HG03565 (cell line): ENCODE measurements at regions not wholly inside any gene's neighbourhood (a gene's known extent, or its start where the extent isn't known, plus 50 kb on each side); places are given as distances from the start of the nearest gene placed in this dataset.
"Not testable (repeated sequence)": the region's sequence is repeated elsewhere in the genome, so short reads cannot be mapped to it uniquely, and the experiment has no call there.

Experiments used
- ATAC-seq: cut with Tn5 transposase; IDR thresholded peaks from one replicate; pipeline ENCODE4 v1.9.1; 2021; ENCODE audit warnings: mild to moderate bottlenecking, moderate library complexity; ENCODE audit not compliant: unreplicated experiment

DNA sequence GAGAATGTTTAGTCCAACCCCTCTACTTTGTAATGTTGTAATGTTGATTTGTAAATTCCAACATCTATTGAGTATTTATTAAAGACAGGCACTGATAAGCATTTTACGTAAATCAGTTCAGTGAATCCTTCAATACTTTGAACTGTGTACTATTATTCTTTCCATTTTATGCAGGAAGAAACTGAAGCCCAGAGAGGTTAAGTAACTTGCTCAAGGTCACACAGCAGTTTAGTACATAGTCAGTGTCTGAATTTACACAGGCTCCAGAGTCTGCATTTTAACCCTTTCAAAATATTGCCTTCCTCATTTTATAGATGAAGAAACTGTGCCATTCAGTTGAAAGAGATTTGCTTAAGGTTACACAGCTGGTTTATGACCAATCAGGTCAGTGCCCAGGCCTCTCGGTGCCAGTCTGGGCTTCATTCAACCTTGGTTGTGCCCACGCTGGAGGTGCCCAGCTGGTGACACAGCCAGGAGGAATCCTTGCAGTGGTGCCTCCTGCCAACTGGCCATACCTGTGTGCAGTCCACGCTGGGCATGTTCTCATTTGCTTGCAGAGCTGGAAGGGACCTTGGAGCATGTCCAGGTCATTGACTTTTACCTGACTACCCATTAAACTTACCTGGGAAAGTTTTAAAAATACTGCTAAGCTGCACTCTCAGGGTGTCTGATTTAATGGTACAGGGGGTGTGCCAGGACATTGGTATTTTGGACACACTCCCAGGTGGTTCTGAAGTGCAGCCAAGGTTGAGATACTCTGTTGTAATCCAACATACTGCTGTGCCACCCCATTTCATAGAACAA is 74.3 kb upstream of the CYRIA start:
- ATAC-seq: no peak

DNA sequence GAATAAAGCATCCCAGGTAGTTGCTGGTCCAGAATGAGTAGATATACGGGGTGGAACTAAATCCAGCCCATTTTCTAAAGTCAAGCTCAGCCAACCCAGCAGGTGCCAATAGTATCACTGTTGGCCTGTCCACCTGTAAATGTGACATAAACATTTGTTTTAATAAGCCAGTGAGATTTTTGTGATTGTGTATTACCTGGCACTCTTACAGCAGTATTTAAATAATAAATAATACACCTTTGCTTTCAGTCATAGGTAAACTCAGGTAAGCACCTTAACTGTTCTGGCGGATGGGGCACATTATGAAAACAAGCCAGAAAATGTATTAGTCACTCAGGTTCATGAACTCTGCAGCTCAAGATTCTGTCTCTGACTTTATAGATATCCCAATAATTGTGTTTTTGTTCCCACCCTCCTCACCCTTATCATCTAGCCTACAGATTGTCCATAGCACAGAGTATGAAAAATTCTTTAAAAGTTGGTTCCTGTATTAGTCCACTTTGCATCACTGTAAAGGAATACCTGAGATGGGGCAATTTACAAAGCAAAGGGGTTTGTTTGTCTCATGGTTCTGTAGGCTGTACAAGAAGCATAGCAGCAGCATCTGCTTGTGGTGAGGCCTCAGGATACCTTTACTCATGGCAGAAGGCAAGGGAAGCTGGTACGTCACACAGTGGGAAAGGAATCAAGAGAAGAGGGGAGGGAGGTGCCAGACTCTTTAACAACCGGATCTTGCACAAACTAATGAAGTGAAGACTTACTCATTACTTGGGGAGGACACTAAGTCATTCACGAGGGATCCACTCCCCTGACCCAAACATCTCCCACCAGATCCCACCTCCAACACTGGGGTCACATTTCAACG is 73.0 kb upstream of the CYRIA start:
- no peak for ATAC-seq

DNA sequence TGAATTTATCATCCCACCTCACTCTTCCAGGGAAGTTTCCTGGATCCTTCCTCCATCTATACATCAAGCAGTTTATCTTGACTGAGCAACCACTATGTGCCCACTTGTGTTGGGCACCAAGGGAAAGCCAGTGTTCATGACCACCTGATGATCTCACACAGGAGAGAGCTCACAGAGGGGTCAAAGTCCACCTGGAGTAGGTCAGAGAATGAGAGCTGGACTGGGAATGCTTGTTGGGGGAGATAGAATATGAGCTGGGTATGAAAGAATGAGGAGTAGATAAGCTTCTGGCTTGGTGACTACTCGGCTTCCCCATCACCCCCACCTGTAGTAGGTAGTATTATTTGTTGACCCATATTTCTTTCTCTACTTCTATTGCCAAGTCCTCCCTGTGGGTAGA is 72.2 kb upstream of the CYRIA start:
- ATAC-seq: no peak

DNA sequence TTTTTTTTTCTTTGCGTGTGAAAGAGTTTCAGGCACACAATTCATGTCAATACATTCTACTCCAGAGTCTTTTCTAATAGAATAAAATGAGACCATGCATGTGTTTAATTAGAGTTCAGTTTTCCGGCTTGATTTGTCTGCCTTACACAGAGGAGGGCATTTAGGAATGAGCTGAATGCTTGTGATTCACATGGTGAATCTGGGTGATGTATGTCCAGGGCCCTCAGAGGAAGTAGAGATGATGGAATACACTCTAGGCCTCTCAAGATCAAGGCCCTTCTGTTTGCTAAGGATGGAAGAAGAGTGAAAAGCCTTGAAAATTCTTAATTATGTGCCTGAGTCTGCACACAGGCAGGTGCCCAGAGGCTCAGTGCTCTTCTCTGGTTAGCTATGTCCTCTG is 71.0 kb upstream of the CYRIA start:
- ATAC-seq: no peak

DNA sequence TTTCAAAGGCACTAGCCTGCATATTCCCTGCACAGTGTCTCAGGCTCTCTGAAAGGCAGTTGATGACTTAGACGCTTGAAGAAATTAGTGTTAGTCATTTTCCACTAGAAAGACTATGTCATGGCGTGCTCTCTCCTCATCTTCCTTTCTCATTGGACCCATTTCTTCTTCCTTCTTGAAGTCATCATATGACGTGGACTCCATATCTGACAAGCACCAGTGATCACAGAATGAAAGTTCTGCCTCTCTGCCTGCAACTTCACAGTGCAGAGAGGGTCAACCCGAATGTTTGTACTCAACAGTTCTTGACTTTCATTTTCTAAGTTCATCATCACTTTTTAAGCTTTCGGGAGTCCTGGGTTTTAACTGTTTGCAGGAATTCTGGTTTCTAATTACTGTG is 63.7 kb upstream of the CYRIA start:
- ATAC-seq: peak; percentile 61

DNA sequence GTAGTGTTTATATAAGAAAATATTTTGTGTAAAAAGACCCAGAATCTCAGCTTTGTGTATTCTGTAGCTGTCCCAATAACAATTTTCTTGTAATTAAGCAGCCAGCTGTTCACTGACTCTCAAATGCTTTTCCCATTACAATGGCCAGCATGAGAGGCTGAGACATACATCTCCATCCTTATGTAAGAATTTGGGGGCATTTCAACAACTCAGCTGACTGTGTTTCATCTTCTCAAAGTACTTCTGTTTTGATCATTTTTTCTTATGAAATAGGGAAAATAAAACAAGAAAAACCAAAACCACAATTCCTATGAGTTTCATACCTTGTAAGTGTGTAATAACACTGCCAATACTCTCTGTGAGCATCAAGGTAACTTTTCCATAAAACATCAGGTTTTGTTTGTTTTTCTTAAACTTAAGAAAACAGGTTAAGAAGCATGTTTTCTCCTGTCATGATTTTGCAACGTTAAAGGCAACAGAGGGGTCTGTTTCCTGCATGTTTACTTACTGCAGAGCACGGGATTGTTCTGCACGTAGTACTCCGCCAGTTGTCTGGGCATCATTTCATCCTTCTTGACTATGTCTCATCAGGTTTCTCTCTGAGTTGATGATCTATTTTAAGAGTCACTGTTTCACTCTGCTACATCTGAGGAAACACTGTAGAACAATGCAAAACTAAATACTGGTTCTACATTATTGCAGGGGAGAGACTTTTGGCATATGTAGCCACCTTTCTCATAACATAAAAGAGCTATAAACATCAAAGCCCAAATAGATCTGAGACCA is 62.9 kb upstream of the CYRIA start:
- ATAC-seq: peak; percentile 76

DNA sequence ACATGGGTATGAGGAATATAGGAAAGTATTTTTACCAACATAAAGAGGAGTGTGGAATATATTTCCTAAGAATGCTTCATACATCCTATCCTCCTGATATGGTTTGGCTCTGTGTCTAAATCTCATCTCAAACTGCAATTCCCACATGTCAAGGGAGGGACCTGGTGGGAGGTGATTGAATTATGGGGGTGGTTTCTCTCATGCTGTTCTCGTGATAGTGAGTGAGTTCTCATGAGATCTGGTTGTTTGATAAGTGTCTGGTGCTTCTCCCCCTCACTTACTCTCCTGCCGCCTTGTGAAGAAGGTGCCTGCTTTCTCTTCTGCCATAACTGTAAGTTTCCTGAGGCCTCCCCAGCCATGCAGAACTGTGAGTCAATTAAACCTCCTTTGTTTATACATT is 62.2 kb upstream of the CYRIA start:
- not testable (repeated sequence) for ATAC-seq

DNA sequence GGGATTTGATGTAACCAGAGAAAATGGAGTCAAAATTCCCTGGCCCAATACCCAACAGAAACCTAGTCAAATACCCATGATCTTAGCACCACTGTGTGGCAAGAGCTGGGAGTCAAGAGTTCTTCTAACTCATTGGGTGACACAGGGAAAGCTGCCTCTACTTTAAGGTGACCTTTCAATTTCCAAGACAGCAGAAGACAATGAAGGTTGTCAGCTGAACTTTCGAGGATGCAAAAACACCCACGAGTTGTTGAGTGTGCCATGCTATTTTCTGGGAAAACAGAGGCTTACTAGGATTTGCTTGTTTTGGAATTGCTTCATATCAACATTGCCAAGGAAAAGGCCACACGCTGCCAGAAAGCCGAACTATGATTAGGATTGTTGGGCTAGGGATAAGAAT is 61.6 kb upstream of the CYRIA start:
- no peak for ATAC-seq

DNA sequence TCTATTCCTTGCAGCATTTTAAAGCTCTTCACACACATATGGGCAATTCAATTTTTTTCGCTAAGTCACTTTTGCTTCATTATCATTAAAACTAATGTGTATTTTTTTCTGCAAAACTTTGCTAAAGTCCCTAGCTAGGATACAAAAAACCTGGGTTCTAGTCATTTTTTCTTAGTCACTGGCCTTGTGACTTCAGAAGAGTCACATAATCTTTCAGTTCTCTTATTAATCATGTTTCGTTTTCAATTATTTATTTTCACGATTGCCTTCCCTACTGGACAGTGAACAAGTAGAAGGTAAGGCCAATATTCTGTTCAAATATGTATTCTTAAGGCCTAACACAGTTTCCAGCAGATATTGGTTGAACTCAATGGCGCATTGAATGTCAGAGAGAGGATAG is 60.9 kb upstream of the CYRIA start:
- no peak for ATAC-seq

DNA sequence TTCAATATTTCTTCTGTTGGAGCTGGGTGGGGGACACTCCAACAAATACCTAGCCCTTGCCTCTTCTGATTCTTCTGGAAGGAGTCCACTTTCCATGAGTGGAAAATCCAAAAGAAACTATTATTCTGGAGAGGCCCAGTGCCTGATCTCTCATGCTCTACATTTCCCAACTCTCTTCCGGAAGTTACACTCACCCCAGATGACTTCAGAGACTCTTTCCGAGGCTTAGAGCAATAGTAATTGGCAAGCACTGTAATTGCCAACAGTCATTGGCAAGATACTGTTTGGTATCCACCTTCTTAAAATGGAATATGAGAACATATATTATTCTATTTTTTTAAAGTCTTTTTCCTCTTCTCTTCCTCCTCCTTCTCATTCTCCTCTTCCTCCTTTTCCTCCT is 60.5 kb upstream of the CYRIA start:
- no peak for ATAC-seq

DNA sequence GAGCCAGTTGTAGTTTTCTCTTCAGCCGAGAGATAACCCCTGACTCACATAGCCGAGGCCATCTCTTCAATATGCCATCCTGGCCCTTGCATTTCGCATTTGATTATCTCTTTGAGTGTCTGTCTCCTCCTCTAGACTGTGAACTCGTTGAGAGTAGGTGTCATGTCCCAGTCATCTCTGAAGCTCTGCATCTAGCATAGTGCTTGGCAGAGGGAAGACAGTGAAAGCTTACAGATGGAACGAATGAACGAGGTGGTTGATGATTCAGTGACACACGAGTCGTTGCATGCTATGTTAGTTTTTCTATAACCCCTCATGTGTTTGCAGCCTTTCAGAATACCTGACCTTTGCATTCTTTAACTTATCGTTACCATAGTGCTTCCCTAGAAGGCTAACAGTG is 59.9 kb upstream of the CYRIA start:
- no peak for ATAC-seq

DNA sequence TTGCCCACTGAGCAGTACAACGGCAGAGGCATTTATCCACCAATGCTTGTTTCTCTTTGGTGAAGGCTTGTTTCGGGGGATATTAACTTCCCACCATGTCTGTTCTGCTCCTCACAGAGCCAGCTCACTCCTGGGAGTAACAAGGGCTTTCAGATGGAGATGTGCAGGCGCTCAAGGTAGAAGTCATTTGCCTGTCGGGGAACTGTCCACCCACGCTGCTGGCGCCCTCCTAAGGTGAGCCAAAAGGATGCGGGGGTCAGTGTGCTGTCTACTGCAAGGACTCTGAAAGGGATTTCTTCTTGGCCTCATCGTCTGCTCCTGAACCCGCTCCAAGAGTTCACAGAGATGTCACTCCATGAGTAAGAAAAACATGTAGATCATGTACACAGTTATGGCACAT is 57.0 kb upstream of the CYRIA start:
- no peak for ATAC-seq

DNA sequence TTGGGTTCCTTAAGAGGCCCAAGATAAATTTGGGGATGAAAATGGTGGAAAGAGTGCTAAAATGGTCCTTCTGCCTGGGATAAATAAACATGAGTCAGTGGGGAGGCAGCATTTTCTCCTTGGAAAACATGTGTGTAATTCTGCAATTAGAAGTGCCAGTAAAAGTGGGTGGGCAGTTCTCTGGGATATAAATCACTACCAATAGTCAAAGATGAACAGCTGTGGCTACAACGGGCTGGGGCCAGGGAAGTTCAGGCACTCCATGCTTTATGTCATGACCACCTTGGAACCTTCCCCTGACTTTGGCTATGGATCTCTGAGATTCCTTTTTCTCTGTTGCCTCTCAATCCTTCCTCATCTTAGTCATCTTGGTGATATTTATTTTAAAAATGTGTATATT is 56.5 kb upstream of the CYRIA start:
- ATAC-seq: no peak

DNA sequence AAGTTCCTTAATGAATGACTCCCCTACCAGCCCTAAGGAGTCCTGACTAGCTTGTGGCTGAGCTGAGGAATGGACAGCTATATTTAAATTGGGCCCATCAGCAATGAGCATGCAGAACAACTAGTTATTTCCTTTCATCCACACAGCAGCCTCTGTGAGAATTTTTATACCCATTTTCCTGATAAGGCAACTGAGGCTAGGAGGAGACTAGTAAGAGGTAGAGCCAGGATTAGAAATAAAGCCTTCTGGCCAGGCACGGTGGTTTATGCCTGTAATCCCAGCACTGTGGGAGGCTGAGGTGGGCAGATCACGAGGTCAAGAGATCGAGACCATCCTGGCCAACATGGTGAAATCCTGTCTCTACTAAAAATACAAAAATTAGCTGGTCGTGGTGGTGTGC is 55.9 kb upstream of the CYRIA start:
- not testable (repeated sequence) for ATAC-seq

DNA sequence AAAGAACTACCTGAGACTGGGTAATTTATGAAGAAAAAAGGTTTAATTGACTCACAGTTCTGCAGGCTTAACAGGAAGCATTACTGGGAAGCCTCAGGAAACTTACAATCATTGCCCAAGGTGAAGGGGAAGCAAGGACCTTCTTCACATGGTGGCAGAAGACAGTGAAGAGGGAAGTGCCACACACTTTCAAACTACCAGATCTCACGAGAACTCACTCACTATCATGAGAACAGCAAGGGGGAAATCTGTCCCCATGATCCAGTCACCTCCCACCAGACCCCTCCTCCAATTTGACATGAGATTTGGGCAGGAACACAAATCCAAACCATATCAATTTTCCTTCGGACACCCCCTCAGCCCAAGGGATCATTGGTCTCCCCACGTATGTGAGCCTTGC is 55.1 kb upstream of the CYRIA start:
- not testable (repeated sequence) for ATAC-seq

DNA sequence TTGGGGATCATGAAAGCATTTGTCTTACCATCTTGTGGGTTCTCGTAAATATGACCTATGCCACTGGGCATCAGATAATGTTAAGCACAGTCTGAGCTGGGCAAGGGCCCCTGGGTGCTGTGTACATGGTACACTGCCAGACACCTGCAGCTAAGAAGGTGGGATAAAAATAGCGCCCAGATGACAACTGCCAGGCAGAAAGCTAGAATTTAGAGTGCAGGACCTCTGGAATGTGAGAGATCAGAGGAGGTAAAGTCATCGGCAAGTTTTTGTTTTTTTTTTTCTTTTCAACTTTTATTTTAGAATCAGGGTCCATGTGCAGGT is 53.8 kb upstream of the CYRIA start:
- ATAC-seq: no peak

DNA sequence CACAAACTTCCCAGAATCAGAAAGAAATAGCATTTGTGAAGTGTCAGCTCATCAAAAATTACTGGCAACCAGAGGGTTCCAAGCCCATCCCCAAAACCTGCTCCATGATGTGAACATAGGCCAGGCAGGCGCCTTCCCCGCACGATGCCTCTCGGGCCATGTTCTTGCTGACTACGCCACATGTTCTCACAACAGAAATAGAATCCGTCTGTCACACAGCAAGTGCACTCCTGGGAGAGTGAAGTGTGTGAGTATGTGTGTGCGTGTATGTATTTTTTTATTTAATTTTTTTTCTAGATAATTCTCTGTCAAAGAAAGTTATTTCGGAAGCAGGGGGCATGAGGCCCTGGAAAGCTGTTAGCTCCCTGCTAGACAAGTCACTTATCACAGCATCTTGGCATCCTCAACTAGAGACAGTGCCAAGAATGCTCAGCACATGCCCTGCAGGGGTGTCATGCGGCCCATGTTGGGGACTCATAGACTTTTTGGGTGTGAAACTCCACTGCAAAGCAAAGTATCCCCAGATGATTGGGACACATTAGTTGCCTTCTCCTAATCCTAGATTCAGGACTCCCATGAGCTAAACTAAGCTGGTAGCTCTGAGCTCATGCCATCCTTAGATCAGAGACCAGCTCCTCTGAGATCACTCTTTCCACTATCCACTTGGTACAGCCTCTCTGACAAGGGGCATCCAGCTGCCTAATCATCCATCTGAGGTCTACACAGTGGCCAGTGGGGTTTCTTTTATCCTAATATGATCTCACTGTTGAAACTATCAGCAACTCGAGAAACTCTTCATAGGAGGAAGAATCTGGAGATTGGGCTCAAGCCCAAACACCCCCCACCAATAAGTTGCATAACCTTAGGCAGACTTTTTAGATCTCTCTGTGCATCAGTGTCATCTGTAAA is 53.2 kb upstream of the CYRIA start:
- ATAC-seq: no peak

DNA sequence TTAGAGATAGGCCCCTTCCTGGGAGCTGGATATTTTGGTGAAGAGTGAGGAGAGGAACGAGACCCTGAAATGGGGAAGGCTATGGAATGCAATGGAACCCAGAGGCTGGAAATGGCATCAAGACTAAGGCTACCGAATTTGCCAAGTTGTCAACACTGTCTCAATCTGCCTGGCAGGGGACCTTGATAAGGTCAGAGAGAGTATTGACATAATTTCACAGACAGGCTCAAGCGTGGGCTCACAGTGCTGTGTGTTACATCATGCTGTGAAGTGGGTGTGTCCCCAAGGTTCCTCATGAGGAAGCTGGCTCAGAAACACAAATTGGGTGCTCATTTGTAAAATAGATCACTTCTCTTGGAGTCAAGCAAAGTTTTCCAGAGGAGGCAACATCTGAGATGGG is 51.8 kb upstream of the CYRIA start:
- ATAC-seq: no peak

DNA sequence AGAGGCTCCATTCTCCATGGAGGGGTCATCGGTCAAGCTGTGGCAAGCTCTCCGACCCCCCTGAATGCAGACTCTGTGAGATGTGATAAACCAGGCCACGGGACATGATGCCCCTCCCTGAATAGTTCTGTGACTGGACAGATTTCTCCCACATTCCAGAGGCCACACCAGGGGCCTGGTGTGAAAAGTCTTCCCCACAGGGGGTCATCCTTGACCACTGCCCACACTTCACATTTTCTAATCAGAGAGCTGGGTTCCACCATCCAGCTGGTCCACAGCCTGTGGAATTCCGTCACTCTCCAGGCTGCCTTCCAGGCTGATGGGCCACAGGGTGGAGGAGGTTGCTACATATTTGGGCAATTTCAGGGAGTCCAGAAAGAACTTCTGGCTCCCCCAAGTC is 51.3 kb upstream of the CYRIA start:
- no peak for ATAC-seq

DNA sequence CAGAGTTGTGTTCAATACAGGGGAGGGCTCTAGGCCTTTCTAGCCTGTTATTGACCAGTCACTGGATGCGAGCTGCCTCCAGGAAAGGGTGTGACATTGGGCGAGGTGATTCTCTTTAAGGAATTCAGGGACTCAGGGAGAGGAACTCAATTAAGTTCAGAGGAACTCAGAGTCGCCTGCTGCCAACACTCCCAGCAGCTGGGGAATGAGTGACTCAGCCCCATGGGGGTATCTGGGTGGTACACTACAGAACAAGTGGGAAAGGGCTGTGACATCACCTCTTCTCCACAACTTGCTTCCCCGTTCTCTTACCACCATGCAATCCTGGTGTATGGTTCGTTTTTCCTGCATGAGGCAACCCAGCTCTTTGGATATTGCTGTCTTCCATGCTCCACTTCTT is 50.4 kb upstream of the CYRIA start:
- ATAC-seq: no peak
